WERI-Rb-1 (cell line): ENCODE measurements at regions not wholly inside any gene's neighbourhood (a gene's known extent, or its start where the extent isn't known, plus 50 kb on each side); places are given as distances from the start of the nearest gene placed in this dataset.

Source experiments
- DNase-seq: peaks from one replicate; pipeline ENCODE4 v3.0.0-alpha.2; 2020
- H3K27ac ChIP-seq: fragments of 250-450 bp; sonication (Bioruptor Pico); 2 replicates; pipeline ENCODE4 v1.5.1; 2020; ENCODE audit warnings: mild to moderate bottlenecking, moderate library complexity
- H3K27me3 ChIP-seq: fragments of 250-450 bp; sonication (Bioruptor Pico); 2 replicates; pipeline ENCODE4 v1.5.1; 2021; ENCODE audit warnings: mild to moderate bottlenecking, low read depth, moderate library complexity; ENCODE audit not compliant: insufficient read depth, severe bottlenecking
- H3K36me3 ChIP-seq: fragments of 250-450 bp; sonication (Bioruptor Pico); 2 replicates; pipeline ENCODE4 v1.5.1; 2020; ENCODE audit warnings: mild to moderate bottlenecking, moderate library complexity
- H3K4me3 ChIP-seq: 2 replicates; pipeline ENCODE4 v1.5.1; 2011; ENCODE audit warnings: low read depth, mild to moderate bottlenecking, control low read depth, low read length
- H3K9me3 ChIP-seq: fragments of 250-450 bp; sonication (Bioruptor Pico); 2 replicates; pipeline ENCODE4 v1.5.1; 2021; ENCODE audit warnings: mild to moderate bottlenecking, moderate library complexity; ENCODE audit not compliant: severe bottlenecking
- TF ChIP-seq, protein P1 (sequence below): IDR thresholded peaks from 2 replicates; pipeline ENCODE4 v1.5.1; 2011; ENCODE audit warnings: low read depth, mild to moderate bottlenecking, control low read depth, inconsistent platforms, low read length

DNA sequence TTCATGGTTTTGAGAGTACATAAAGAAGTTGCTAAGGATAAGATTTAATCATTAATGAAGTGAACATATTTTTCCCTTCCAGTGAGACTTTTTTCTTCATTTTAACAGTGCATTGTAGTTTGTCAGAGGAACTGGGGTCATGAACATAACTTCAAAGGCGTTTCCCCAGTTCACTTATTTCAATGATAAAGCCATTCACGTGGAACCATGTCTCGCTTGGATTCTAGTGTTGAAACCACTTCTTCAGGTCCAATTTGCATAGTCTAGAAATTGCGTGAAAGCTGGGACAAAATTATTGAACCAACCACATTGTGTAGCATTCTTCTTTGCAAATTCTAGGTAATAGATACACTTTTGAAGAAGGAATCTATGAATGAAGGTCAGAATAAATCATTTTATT is 197.0 kb downstream of the CLIC5 start:
- Histone ChIP-seq H3K27ac (no peak overlapping the region), H3K27me3 (no peaks in the 10 kb centered on the region), H3K9me3 (no peaks in the 10 kb centered on the region), H3K36me3 (no peaks in the 10 kb centered on the region), H3K4me3 (no peak overlapping the region)
- TF ChIP-seq, protein P1, sequence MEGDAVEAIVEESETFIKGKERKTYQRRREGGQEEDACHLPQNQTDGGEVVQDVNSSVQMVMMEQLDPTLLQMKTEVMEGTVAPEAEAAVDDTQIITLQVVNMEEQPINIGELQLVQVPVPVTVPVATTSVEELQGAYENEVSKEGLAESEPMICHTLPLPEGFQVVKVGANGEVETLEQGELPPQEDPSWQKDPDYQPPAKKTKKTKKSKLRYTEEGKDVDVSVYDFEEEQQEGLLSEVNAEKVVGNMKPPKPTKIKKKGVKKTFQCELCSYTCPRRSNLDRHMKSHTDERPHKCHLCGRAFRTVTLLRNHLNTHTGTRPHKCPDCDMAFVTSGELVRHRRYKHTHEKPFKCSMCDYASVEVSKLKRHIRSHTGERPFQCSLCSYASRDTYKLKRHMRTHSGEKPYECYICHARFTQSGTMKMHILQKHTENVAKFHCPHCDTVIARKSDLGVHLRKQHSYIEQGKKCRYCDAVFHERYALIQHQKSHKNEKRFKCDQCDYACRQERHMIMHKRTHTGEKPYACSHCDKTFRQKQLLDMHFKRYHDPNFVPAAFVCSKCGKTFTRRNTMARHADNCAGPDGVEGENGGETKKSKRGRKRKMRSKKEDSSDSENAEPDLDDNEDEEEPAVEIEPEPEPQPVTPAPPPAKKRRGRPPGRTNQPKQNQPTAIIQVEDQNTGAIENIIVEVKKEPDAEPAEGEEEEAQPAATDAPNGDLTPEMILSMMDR = no peak
- no peak for DNase-seq

DNA sequence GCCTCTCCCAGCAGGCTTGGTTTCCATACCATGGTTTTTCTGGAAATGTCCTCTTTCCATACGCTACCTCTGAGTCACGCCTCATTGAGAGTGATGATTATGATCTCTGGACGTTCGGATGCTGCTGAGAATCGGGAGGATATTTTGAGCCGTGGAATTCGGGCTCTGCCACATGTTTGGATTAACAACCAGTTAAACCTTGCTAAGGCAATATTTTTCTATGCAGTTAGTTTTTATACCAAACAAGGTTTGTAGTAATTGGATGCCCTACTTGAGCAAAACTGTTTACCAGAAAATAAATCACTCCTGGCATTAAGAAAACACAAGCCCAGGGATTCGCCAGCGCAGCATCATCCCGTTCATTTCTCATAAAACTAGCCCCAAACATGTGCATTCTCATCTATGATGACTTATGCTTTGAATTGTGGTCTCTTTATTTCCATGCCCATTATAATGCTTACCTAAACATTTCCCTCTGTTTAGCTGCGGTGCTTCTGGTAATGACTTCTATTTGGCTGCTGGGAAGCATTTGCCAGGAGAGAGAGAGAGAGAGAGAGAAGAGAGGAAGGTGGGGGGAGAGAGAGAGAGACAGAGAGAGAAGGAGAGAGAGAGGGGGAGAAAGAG is 198.9 kb downstream of the CLIC5 start:
- H3K36me3 ChIP-seq = no peaks in the 10 kb centered on the region
- TF ChIP-seq, protein P1 = no peak
- no peaks in the 10 kb centered on the region for H3K27me3 ChIP-seq
- H3K9me3 ChIP-seq = no peaks in the 10 kb centered on the region
- H3K27ac ChIP-seq = no peak overlapping the region
- no peak overlapping the region for H3K4me3 ChIP-seq
- DNase-seq = no peak

DNA sequence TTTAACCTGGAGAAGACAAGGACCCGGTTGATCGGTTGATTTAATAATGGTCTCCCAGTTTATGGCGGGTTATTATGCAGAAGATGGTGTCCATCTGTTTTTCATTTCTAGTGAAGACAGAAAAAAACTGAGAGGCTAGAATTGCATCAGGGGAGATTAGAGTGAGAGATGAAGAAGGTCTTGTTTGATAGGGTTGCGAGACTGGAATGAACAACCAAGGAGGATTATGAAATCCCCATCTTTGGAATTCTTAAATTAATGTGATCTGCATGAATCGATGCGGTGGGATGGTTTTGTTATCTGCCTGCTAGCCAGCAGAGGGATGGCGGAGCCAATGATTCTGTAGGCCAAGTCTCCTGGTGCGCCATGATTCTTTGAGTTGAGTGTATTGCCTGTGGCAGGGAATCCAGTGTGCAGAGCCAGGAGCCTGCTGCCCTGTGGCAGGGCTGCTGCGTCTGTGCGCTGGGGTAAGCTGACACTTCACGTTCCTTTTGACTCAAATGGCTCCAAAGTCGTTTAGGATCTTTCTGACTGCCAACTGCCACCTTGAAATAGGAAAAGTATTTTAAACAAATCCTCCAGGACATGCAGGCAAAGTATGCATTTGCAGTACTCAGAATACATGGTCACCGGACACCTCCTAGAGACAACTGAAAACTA is 200.1 kb downstream of the CLIC5 start:
- Histone ChIP-seq H3K27ac (no peak overlapping the region), H3K27me3 (no peaks in the 10 kb centered on the region), H3K36me3 (no peaks in the 10 kb centered on the region), H3K9me3 (no peaks in the 10 kb centered on the region), H3K4me3 (no peak overlapping the region)
- no peak for DNase-seq
- TF ChIP-seq, protein P1 = no peak

DNA sequence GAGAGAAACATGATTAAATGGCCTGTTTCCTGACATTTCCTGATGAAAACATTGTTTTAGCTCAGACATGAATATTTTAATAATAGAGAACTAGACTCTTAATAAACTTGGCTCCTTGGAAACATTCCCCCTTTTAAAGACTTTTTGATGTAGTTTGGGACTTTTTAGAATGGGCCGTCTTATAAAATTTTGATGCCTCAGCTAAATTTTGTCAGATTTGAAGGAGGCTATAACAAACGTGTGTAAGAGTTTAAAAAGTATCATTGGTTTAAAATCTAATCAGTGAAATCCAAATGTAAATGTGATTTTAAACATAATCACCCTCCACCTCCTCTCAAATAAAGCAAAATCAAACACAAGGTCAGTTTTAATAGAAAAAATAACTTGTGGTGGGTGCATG is 200.9 kb downstream of the CLIC5 start:
- TF ChIP-seq, protein P1 = no peak
- H3K27me3 ChIP-seq = no peaks in the 10 kb centered on the region
- no peak overlapping the region for H3K27ac ChIP-seq

DNA sequence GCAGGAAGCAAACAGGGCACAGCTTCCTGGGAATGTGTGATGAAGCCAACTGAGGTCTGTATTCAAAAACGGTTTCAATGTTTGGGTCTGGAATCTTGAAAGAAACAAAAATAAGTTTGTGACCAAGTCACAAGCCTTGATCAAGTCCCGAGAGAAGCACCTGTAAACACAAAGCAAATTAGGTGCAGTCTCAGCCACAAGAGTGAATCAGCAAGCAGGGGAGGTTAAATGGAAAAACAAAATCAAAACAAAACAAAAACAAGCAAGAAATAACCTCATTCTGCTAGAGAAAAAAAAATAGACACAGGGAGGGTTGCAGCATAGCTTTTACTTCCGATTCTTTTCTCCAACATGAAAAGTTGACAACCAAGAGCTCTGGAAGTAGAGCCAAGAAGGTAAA is 201.7 kb downstream of the CLIC5 start:
- no peak overlapping the region for H3K27ac ChIP-seq
- no peaks in the 10 kb centered on the region for H3K27me3 ChIP-seq
- TF ChIP-seq, protein P1 = no peak
- H3K36me3 ChIP-seq = no peaks in the 10 kb centered on the region
- H3K9me3 ChIP-seq = no peaks in the 10 kb centered on the region
- no peak for DNase-seq
- H3K4me3 ChIP-seq = no peak overlapping the region

More for the DNA sequence above, 200.9 kb downstream of the CLIC5 start:
- DNase-seq = no peak
- H3K4me3 ChIP-seq = no peak overlapping the region
- no peaks in the 10 kb centered on the region for H3K36me3 ChIP-seq
- no peaks in the 10 kb centered on the region for H3K9me3 ChIP-seq
